ENCODE measurements at regions not wholly inside any gene's neighbourhood (a gene's known extent, or its start where the extent isn't known, plus 50 kb on each side); places are given as distances from the start of the nearest gene placed in this dataset.

DNA sequence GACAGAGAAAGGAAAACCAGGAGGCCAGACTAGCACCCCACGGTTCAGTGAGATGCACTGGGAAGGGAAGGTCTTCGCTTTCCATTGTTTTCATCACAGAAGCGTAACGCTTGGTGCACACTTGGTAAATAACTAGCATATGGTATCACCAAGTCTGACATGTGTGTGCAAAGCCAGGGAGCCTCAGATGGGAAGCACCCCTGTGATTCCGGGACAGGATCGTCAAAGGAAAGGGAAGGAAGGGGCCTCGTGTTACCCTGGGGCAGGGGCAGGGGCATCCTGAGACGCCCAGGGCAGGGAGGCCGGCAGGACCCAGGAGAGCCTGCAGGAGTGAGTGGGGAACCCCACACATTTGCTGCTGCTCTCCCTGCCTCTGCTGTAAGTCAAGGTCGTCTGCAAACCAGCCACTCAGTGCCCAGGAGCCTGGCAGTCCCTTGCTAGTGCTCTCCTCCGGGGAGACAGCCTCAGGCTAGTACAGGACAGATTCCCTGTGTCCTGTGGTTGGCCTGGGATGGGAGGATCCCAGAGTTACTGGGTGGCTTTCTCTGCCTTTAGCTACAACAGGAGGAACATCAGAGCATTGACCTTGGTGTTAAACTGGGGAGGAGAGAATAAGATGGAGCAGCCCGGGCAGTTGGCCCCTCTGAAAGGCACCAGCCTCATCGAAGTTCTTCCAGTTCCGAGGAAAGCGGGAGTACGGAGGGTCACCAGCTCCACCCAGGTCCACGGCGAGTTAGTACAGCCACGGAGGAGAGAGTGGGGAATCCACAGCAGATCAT is 192.5 kb downstream of the NDUFA10 start:
- no peak overlapping the region for H3K4me3 ChIP-seq (replicated peaks in 1 of 3; ENCODE audit: insufficient read depth in 1 of 3, low read depth in 1 of 3, low read length in 3 of 3)
- ChIA-PET POLR2A (no interaction called here), CTCF (no interaction called here)
- H3K36me3 ChIP-seq (ENCODE audit: control insufficient read depth in 2 of 2, extremely low read depth in 1 of 2, insufficient read depth in 2 of 2, low read length in 2 of 2), result no peaks in the 10 kb centered on the region
- no peak overlapping the region for H3K4me2 ChIP-seq (ENCODE audit: insufficient read depth, low read length)
- no peaks in the 10 kb centered on the region for H3K9me1 ChIP-seq (replicated peaks; ENCODE audit: control insufficient read depth, extremely low read depth, insufficient read depth, low read length)
- H4K20me1 ChIP-seq (replicated peaks; ENCODE audit: control insufficient read depth, extremely low read depth, insufficient read depth, low read length), result no peaks in the 10 kb centered on the region
- H3K27me3 ChIP-seq (ENCODE audit: control insufficient read depth in 2 of 2, insufficient read depth in 2 of 2, low read length in 2 of 2), result no peaks in the 10 kb centered on the region
- no peak for FAIRE-seq
- TF ChIP-seq EZH2 (IDR thresholded peaks at IDR 0.05; ENCODE audit: borderline replicate concordance, low read depth, low read length, severe bottlenecking) (no peak), MYC (IDR thresholded peaks at IDR 0.05; ENCODE audit: low read depth, low read length) (no peak), GATA2 (IDR thresholded peaks at IDR 0.05; ENCODE audit: insufficient read depth, insufficient read length, low read depth, low read length) (no peak), POLR2A (IDR thresholded peaks at IDR 0.05; ENCODE audit: low read depth, low read length) (no peak), POLR2AphosphoS5 (IDR thresholded peaks at IDR 0.05; ENCODE audit: insufficient read depth, low read depth, low read length) (no peak), FOS (IDR thresholded peaks at IDR 0.05; ENCODE audit: borderline replicate concordance, insufficient read depth, low read length) (no peak), JUN (IDR thresholded peaks at IDR 0.05; ENCODE audit: borderline replicate concordance, insufficient read depth, insufficient read length, low read depth) (no peak)
- TF ChIP-seq, protein P1, sequence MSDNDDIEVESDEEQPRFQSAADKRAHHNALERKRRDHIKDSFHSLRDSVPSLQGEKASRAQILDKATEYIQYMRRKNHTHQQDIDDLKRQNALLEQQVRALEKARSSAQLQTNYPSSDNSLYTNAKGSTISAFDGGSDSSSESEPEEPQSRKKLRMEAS (IDR thresholded peaks at IDR 0.05; ENCODE audit: insufficient read depth, insufficient read length), result no peak
- TF ChIP-seq, protein P2, sequence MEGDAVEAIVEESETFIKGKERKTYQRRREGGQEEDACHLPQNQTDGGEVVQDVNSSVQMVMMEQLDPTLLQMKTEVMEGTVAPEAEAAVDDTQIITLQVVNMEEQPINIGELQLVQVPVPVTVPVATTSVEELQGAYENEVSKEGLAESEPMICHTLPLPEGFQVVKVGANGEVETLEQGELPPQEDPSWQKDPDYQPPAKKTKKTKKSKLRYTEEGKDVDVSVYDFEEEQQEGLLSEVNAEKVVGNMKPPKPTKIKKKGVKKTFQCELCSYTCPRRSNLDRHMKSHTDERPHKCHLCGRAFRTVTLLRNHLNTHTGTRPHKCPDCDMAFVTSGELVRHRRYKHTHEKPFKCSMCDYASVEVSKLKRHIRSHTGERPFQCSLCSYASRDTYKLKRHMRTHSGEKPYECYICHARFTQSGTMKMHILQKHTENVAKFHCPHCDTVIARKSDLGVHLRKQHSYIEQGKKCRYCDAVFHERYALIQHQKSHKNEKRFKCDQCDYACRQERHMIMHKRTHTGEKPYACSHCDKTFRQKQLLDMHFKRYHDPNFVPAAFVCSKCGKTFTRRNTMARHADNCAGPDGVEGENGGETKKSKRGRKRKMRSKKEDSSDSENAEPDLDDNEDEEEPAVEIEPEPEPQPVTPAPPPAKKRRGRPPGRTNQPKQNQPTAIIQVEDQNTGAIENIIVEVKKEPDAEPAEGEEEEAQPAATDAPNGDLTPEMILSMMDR (IDR thresholded peaks at IDR 0.05; ENCODE audit: extremely low read depth in 1 of 2, insufficient read depth in 1 of 2, low read depth in 1 of 2, low read length in 2 of 2), result no peak
- no peak overlapping the region for H3K27ac ChIP-seq (ENCODE audit: insufficient read depth, low read depth, low read length)
- H3K79me2 ChIP-seq (ENCODE audit: control insufficient read depth, insufficient read depth, low read length), result no peaks in the 10 kb centered on the region
- H3K9me3 ChIP-seq (replicated peaks; ENCODE audit: control insufficient read depth, insufficient read depth, low read length), result no peaks in the 10 kb centered on the region
- H3K9ac ChIP-seq (replicated peaks; ENCODE audit: extremely low read depth, insufficient read depth, low read length), result no peak overlapping the region
- dilution Hi-C loops (cut with MboI; ENCODE audit: extremely low pct_ligation_motif_present, low sequenced_read_pairs), result no loop called here
- intact Hi-C loops (cut with micrococcal nuclease), result no loop called here
- no TSS peak for BruUV-seq (replicated peaks)
- DNase-seq (ENCODE audit: low read depth, low spot score), result no peak
- H3K4me1 ChIP-seq (ENCODE audit: control insufficient read depth, extremely low read depth, insufficient read depth, low read length), result peaks cover 12% of the 10 kb centered on the region
- H2AFZ ChIP-seq (ENCODE audit: low read depth, low read length), result no peak overlapping the region
